ENCODE measurements at regions not wholly inside any gene's neighbourhood (a gene's known extent, or its start where the extent isn't known, plus 50 kb on each side); places are given as distances from the start of the nearest gene placed in this dataset.
"Not testable (repeated sequence)": the region's sequence is repeated elsewhere in the genome, so short reads cannot be mapped to it uniquely, and the experiment has no call there.

- no peak for DNase-seq (ENCODE audit: low spot score)
Observed at GRCh38 chr12:34223640-34224039, 201.3 kb downstream of the ALG10 start.

- not testable (repeated sequence) for DNase-seq (ENCODE audit: low spot score)
Observed at GRCh38 chr12:34226044-34226443, 203.7 kb downstream of the ALG10 start.

- DNase-seq (ENCODE audit: low spot score) = not testable (repeated sequence)
Observed at GRCh38 chr12:34228046-34228445, 205.8 kb downstream of the ALG10 start.

- DNase-seq (ENCODE audit: low spot score) = not testable (repeated sequence)
Observed at GRCh38 chr12:34229033-34229432, 206.7 kb downstream of the ALG10 start.

GRCh38 chr12:34233618-34234017 is 211.3 kb downstream of the ALG10 start:
- no peak for DNase-seq (ENCODE audit: low spot score)

GRCh38 chr12:34236073-34236472 is 213.8 kb downstream of the ALG10 start:
- no peak for DNase-seq (ENCODE audit: low spot score)

GRCh38 chr12:34244608-34245007 is 222.3 kb downstream of the ALG10 start:
- no peak for DNase-seq (ENCODE audit: low spot score)

GRCh38 chr12:34249271-34249670 is 227.0 kb downstream of the ALG10 start:
- DNase-seq (ENCODE audit: low spot score) = no peak

- not testable (repeated sequence) for DNase-seq (ENCODE audit: low spot score)
Observed at GRCh38 chr12:34251879-34252278, 229.6 kb downstream of the ALG10 start.

GRCh38 chr12:34253674-34254073 is 231.4 kb downstream of the ALG10 start:
- no peak for DNase-seq (ENCODE audit: low spot score)

GRCh38 chr12:34257093-34257492 is 234.8 kb downstream of the ALG10 start:
- DNase-seq (ENCODE audit: low spot score) = no peak

GRCh38 chr12:34262140-34262539 is 239.8 kb downstream of the ALG10 start:
- not testable (repeated sequence) for DNase-seq (ENCODE audit: low spot score)

GRCh38 chr12:34264110-34264509 is 241.8 kb downstream of the ALG10 start:
- no peak for DNase-seq (ENCODE audit: low spot score)

- DNase-seq (ENCODE audit: low spot score) = not testable (repeated sequence)
Observed at GRCh38 chr12:34273703-34274102, 251.4 kb downstream of the ALG10 start.

- DNase-seq (ENCODE audit: low spot score) = no peak
Observed at GRCh38 chr12:34275129-34275528, 252.8 kb downstream of the ALG10 start.

GRCh38 chr12:34286483-34286882 is 264.2 kb downstream of the ALG10 start:
- DNase-seq (ENCODE audit: low spot score) = no peak

- no peak for DNase-seq (ENCODE audit: low spot score)
Observed at GRCh38 chr12:34286934-34287333, 264.6 kb downstream of the ALG10 start.

- no peak for DNase-seq (ENCODE audit: low spot score)
Observed at GRCh38 chr12:34287437-34287836, 265.1 kb downstream of the ALG10 start.

GRCh38 chr12:34287986-34288962 is 266.0 kb downstream of the ALG10 start:
- no peak for DNase-seq (ENCODE audit: low spot score)

- no peak for DNase-seq (ENCODE audit: low spot score)
Observed at GRCh38 chr12:34288963-34289345, 266.7 kb downstream of the ALG10 start.

- DNase-seq (ENCODE audit: low spot score) = no peak
Observed at GRCh38 chr12:34289431-34290380, 267.4 kb downstream of the ALG10 start.

- no peak for DNase-seq (ENCODE audit: low spot score)
Observed at GRCh38 chr12:34290381-34290995, 268.2 kb downstream of the ALG10 start.
